HepG2 (cell line): ENCODE measurements at regions not wholly inside any gene's neighbourhood (a gene's known extent, or its start where the extent isn't known, plus 50 kb on each side); places are given as distances from the start of the nearest gene placed in this dataset.

ENCODE experiments used
- AGO2 ChIP-seq: fragments of 200-400 bp; formaldehyde crosslinking; optimal IDR thresholded peaks from 2 replicates; pipeline ENCODE3; 2017; ENCODE audit warnings: mild to moderate bottlenecking, low read depth, low read length, moderate library complexity
- CREB3 ChIP-seq: sonication (generic); formaldehyde crosslinking; IDR thresholded peaks from 2 replicates; pipeline ENCODE4 v1.5.0; 2020; ENCODE audit warnings: missing genetic modification reagents
- ETV6 ChIP-seq: sonication (generic); formaldehyde crosslinking; conservative IDR thresholded peaks from 2 replicates; pipeline ENCODE4 v1.4.0; 2020; ENCODE audit warnings: missing genetic modification reagents
- FOXM1 ChIP-seq: sonication (generic); formaldehyde crosslinking; IDR thresholded peaks from 2 replicates; pipeline ENCODE4 v1.5.0; 2020; ENCODE audit warnings: missing genetic modification reagents
- KDM1A ChIP-seq: IDR thresholded peaks from 2 replicates; pipeline ENCODE4 v1.6.1; 2016; ENCODE audit warnings: missing compliant biosample characterization
- NFKB2 ChIP-seq: sonication (generic); formaldehyde crosslinking; IDR thresholded peaks from 2 replicates; pipeline ENCODE4 v1.4.0; 2020; ENCODE audit warnings: missing genetic modification reagents, borderline replicate concordance
- NKX3-1 ChIP-seq: sonication (generic); formaldehyde crosslinking; IDR thresholded peaks from 2 replicates; pipeline ENCODE4 v1.5.0; 2020; ENCODE audit warnings: missing genetic modification reagents
- POGZ ChIP-seq: sonication (generic); formaldehyde crosslinking; IDR thresholded peaks from 2 replicates; pipeline ENCODE4 v1.4.0; 2020; ENCODE audit warnings: mild to moderate bottlenecking, missing genetic modification reagents
- POLR2AphosphoS2 ChIP-seq: IDR thresholded peaks from 2 replicates; pipeline ENCODE4 v1.6.1; 2011; ENCODE audit warnings: low read depth, low read length, improper control_type of control experiment
- SMC3 ChIP-seq: IDR thresholded peaks from 2 replicates; pipeline ENCODE4 v1.6.1; 2011; ENCODE audit warnings: low read length, improper control_type of control experiment
- SNAI1 ChIP-seq: sonication (generic); formaldehyde crosslinking; IDR thresholded peaks from 2 replicates; pipeline ENCODE4 v1.5.0; 2020; ENCODE audit warnings: mild to moderate bottlenecking, missing genetic modification reagents, borderline replicate concordance
- SOX13 ChIP-seq, 3 experiments: fragments of 450-650 bp in 1 of 3; sonication (generic) in 1 of 3; formaldehyde crosslinking in 1 of 3; IDR thresholded peaks in 2 of 3; conservative IDR thresholded peaks in 1 of 3; 2 replicates each; pipeline versions ENCODE4 v1.5.0 to v1.6.1; 2016 to 2020; ENCODE audit warnings: antibody characterized with exemption in 1 of 3, mild to moderate bottlenecking in 1 of 3, missing compliant biosample characterization in 1 of 3, missing genetic modification reagents in 1 of 3, moderate library complexity in 1 of 3
- U2AF2 ChIP-seq: fragments of 200-400 bp; formaldehyde crosslinking; IDR thresholded peaks from 2 replicates; pipeline ENCODE4 v1.6.1; 2017; ENCODE audit warnings: low read depth, mild to moderate bottlenecking, low read length
- ZC3H13 ChIP-seq: sonication (generic); formaldehyde crosslinking; IDR thresholded peaks from 2 replicates; pipeline ENCODE4 v1.8.1; 2023; ENCODE audit warnings: mild to moderate bottlenecking, missing genetic modification reagents, moderate library complexity
- ZFP36L1 ChIP-seq: sonication (generic); formaldehyde crosslinking; IDR thresholded peaks from 2 replicates; pipeline ENCODE4 v1.8.0; 2022; ENCODE audit warnings: mild to moderate bottlenecking, missing genetic modification reagents, moderate library complexity
- ZMYM4 ChIP-seq: sonication (generic); formaldehyde crosslinking; IDR thresholded peaks from 2 replicates; pipeline ENCODE4 v1.8.1; 2023; ENCODE audit warnings: mild to moderate bottlenecking, missing genetic modification reagents
- ZNF17 ChIP-seq: sonication (generic); formaldehyde crosslinking; IDR thresholded peaks from 2 replicates; pipeline ENCODE4 v1.5.0; 2020; ENCODE audit warnings: mild to moderate bottlenecking, missing genetic modification reagents
- ZNF207 ChIP-seq: fragments of 450-650 bp; IDR thresholded peaks from 2 replicates; pipeline ENCODE4 v1.6.1; 2016; ENCODE audit warnings: antibody characterized with exemption, borderline replicate concordance
- ZNF331 ChIP-seq: sonication (generic); formaldehyde crosslinking; IDR thresholded peaks from 2 replicates; pipeline ENCODE4 v1.4.0; 2020; ENCODE audit warnings: missing genetic modification reagents
- ZNF7 ChIP-seq: IDR thresholded peaks from 2 replicates; pipeline ENCODE4 v1.6.1; 2016; ENCODE audit warnings: missing biosample characterization, missing genetic modification reagents
- ZNF780A ChIP-seq: sonication (generic); formaldehyde crosslinking; IDR thresholded peaks from 2 replicates; pipeline ENCODE4 v1.8.0; 2022; ENCODE audit warnings: mild to moderate bottlenecking, missing genetic modification reagents, moderate library complexity
- TF ChIP-seq, protein P1 (sequence below): sonication (generic); formaldehyde crosslinking; IDR thresholded peaks from 2 replicates; pipeline ENCODE4 v1.4.0; 2020; ENCODE audit warnings: mild to moderate bottlenecking, missing genetic modification reagents

DNA sequence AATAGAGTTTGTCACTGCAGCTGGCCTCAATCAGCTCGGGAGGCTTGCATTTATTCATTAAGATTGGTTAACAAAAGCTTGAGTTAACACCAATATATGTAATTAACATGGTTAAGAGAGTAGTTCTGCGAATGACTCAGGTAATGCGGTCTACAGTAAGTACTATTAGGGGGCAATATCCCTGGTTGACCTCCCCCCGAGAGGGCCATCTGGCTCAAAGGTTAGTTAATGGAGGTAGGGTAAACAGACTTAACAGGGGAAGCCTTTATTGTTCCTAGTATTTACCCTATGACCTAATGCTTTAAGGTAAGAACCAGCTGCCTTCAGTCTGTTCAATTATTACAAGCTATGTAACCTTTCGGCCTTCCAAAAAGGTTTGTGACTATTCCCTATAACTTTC, 403.3 kb upstream of the SGO1 start (continued):
- TF ChIP-seq AGO2, result no peak
- no peak for TF ChIP-seq ZNF7 (CRISPR knock-in tag)
- no peak for TF ChIP-seq ZNF17 (CRISPR knock-in tag)
- no peak for TF ChIP-seq ZC3H13 (CRISPR knock-in tag)
- TF ChIP-seq KDM1A (CRISPR knock-in tag), result no peak
- peak; percentile 40; the same call in 1 of the 2 replicates for TF ChIP-seq ZMYM4 (CRISPR knock-in tag)
- no peak for TF ChIP-seq ETV6
- no peak for TF ChIP-seq SOX13 (IDR thresholded peaks at IDR 0.05)
- TF ChIP-seq SOX13 (CRISPR knock-in tag; conservative IDR thresholded peaks at IDR 0.05 in 1 of 2, IDR thresholded peaks at IDR 0.05 in 1 of 2), result peak in 1 of 2 experiments; percentile 75; a peak in 2 of 4 replicates
- TF ChIP-seq ZNF331, result no peak
- TF ChIP-seq SMC3, result no peak
- TF ChIP-seq NKX3-1 (CRISPR knock-in tag), result no peak
- no peak for TF ChIP-seq SNAI1
- TF ChIP-seq POGZ (CRISPR knock-in tag), result no peak
- no peak for TF ChIP-seq U2AF2
- TF ChIP-seq, protein P1, sequence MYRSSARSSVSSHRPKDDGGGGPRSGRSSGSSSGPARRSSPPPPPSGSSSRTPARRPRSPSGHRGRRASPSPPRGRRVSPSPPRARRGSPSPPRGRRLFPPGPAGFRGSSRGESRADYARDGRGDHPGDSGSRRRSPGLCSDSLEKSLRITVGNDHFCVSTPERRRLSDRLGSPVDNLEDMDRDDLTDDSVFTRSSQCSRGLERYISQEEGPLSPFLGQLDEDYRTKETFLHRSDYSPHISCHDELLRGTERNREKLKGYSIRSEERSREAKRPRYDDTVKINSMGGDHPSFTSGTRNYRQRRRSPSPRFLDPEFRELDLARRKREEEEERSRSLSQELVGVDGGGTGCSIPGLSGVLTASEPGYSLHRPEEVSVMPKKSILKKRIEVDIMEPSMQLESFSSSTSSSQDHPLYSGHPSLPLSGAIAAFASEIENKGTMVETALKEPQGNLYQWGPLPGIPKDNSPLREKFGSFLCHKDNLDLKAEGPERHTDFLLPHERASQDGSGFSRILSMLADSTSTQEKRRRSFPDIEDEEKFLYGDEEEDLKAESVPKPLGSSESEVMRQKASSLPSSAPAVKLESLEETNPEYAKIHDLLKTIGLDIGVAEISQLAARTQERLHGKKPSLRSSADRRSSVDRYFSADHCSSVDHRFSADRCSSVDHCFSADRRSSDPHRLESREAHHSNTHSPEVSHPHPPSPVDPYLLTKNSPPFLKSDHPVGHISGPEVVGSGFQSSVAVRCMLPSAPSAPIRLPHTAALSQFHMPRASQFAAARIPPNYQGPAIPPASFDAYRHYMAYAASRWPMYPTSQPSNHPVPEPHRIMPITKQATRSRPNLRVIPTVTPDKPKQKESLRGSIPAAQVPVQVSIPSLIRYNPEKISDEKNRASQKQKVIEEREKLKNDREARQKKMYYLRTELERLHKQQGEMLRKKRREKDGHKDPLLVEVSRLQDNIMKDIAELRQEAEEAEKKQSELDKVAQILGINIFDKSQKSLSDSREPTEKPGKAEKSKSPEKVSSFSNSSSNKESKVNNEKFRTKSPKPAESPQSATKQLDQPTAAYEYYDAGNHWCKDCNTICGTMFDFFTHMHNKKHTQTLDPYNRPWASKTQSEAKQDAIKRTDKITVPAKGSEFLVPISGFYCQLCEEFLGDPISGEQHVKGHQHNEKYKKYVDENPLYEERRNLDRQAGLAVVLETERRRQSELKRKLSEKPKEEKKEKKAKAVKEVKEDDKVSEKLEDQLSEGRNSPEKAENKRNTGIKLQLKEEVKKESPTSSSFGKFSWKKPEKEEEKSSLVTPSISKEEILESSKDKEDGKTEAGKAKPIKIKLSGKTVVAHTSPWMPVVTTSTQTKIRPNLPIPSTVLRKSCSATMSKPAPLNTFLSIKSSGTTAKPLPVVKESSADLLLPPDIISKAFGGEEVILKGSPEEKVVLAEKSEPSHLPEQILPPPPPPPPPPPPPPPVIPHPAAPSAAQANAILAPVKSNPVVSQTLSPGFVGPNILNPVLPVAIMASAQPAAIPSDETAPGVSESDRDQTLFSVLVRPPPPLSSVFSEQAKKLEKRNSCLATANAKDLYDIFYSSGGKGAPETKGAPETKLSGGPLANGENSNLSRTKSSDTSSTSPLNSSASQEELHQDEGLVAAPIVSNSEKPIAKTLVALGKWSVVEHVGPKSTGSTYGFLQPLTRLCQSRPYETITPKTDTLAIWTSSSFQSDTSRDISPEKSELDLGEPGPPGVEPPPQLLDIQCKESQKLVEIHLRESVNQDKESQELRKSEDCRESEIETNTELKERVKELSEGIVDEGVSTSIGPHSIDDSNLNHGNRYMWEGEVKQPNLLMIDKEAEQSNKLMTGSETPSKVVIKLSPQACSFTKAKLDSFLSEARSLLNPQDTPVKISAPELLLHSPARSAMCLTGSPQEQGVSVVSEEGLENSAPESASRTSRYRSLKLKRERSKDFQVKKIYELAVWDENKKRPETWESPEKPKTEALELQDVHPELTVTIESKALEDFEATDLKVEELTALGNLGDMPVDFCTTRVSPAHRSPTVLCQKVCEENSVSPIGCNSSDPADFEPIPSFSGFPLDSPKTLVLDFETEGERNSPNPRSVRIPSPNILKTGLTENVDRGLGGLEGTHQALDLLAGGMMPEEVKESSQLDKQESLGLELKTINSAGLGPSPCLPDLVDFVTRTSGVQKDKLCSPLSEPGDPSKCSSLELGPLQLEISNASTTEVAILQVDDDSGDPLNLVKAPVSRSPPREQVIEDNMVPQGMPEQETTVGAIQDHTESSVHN (CRISPR knock-in tag), result no peak
- no peak for TF ChIP-seq ZFP36L1 (CRISPR knock-in tag)
- TF ChIP-seq NFKB2, result no peak
- no peak for TF ChIP-seq ZNF207
- no peak for TF ChIP-seq POLR2AphosphoS2
- no peak for TF ChIP-seq ZNF780A (CRISPR knock-in tag)
- no peak for TF ChIP-seq FOXM1 (CRISPR knock-in tag)
- TF ChIP-seq CREB3 (CRISPR knock-in tag), result no peak
